GM12892 (cell line): ENCODE measurements at regions not wholly inside any gene's neighbourhood (a gene's known extent, or its start where the extent isn't known, plus 50 kb on each side); places are given as distances from the start of the nearest gene placed in this dataset.

Experiments
- POLR2A ChIP-seq: IDR thresholded peaks from 2 replicates; pipeline ENCODE4 v1.6.1; 2011; ENCODE audit warnings: low read depth, low read length, control low read depth
- POLR2AphosphoS5 ChIP-seq: IDR thresholded peaks from 2 replicates; pipeline ENCODE4 v1.6.1; 2011; ENCODE audit warnings: low read depth, low read length, control low read depth

DNA sequence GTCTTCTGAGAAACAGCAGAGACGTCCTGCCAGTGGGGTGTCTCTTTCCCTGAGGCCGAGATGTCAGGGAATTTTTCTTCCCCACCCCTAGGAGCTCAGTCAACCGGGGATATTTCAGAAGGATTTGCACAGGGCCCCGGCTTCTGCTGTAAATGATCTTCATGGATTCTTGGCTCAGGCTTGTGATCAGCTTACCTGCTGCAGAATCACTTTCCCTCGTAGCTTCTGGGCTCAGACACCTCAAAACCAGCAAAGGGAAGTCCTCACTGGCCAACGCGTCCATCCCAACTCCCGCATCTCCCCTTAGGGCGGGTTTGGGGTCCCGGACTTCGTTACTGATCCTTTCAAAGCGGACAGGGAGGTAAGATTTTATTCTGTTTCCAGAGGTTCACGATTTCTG, 212.7 kb downstream of the SHOX start:
- TF ChIP-seq POLR2A (no peak), POLR2AphosphoS5 (no peak)
